Fibroblast of lung (primary cell): ENCODE measurements at regions not wholly inside any gene's neighbourhood (a gene's known extent, or its start where the extent isn't known, plus 50 kb on each side); places are given as distances from the start of the nearest gene placed in this dataset.

Source experiments
- CTCF ChIP-seq, 2 donors: IDR thresholded peaks in 1 of 2; conservative IDR thresholded peaks in 1 of 2; 1 replicate in 1 of 2; 2 replicates in 1 of 2; pipeline ENCODE4 v1.5.1; 2011 to 2012; ENCODE audit warnings: low read length in 2 of 2, control low read depth in 1 of 2, inconsistent platforms in 1 of 2, low read depth in 1 of 2, mild to moderate bottlenecking in 1 of 2
- EZH2 ChIP-seq: IDR thresholded peaks from 2 replicates; pipeline ENCODE4 v1.5.1; 2012; ENCODE audit warnings: low read length, control low read depth, mild to moderate bottlenecking; ENCODE audit errors: missing control alignments

- TF ChIP-seq CTCF (conservative IDR thresholded peaks at IDR 0.05 in 1 of 2, IDR thresholded peaks at IDR 0.05 in 1 of 2; ENCODE audit: low read depth in 1 of 2, low read length in 2 of 2): no peak
- TF ChIP-seq EZH2: no peak
Measured at GRCh38 chr21:16081304-16081703, 351.5 kb downstream of the USP25 start.
